8988T (cell line): ENCODE measurements at regions not wholly inside any gene's neighbourhood (a gene's known extent, or its start where the extent isn't known, plus 50 kb on each side); places are given as distances from the start of the nearest gene placed in this dataset.
"Not testable (repeated sequence)": the region's sequence is repeated elsewhere in the genome, so short reads cannot be mapped to it uniquely, and the experiment has no call there.

ENCODE experiments used
- DNase-seq: peaks from one replicate; pipeline ENCODE4 v3.0.0; 2011

GRCh38 chr13:79907527-79907926 lies 426.6 kb downstream of the NDFIP2 start:
- DNase-seq = no peak

- no peak for DNase-seq
Measured at GRCh38 chr13:79906345-79906744, 425.4 kb downstream of the NDFIP2 start.

GRCh38 chr13:79905018-79905417 lies 424.1 kb downstream of the NDFIP2 start:
- DNase-seq = no peak

GRCh38 chr13:79904581-79904980 lies 423.6 kb downstream of the NDFIP2 start:
- DNase-seq = no peak

DNA sequence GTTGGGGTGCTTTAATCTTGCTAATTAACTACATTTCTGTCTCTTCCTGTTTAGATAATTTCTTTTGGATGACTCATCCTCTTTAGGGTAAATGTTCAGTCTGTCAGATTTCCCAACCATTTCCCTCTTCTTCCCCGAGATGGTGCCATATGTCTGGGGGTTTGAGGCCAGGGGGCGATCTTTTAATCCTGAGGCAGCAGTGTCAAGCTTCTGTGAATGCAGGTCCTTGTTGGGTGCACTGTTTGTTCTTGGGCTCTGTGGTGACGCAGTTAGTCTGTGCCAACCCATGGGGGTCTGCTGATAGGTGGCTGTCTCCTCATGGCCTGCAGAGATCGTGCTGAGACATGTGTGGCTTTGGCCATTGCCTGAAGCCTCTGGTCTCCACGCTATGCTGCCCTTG lies 420.4 kb downstream of the NDFIP2 start:
- no peak for DNase-seq

GRCh38 chr13:79900356-79900755 lies 419.4 kb downstream of the NDFIP2 start:
- DNase-seq = no peak

- no peak for DNase-seq
Measured at GRCh38 chr13:79898996-79899395, 418.0 kb downstream of the NDFIP2 start.

- DNase-seq = no peak
Measured at GRCh38 chr13:79898202-79898826, 417.4 kb downstream of the NDFIP2 start.

- DNase-seq = no peak
Measured at GRCh38 chr13:79896851-79897250, 415.9 kb downstream of the NDFIP2 start.

DNA sequence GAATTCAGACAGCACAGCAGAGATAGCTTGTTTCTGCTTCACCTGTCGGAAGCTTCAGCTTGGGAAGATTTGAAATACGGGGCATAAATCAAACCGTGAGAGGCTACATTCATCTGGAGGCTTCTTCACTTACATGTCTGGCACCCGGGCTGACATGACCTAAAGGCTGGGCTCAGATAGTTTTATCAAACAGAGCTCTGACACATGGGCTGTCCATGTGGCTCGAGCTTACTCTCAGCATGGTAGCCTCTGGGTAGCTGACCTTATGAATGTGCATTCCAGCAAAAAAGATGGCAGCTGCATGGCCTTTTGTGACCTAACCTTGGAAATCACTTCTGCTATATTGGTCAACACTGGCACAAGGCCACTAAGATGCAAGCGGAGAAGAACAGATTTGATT lies 414.5 kb downstream of the NDFIP2 start:
- DNase-seq = no peak

GRCh38 chr13:79887278-79887677 lies 406.3 kb downstream of the NDFIP2 start:
- DNase-seq = not testable (repeated sequence)

DNA sequence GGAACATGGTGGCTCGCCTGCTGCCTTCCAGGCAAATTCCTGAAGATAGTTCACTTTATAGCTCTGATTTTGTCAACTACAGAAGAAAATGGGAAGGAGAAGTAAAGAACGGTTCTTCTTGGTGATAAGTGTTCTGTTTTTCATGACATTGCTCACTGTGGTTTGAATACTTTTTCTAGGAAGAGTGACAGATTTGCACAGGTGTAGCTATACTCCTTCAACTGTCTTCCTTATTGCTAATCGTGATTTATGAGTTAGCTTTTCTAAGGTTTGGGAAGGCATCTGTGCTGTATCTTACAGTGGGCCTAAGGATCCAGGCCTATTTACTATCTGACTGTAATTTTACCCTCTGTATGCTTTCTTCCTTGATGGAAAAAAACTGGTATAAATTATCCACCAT lies 405.6 kb downstream of the NDFIP2 start:
- no peak for DNase-seq

GRCh38 chr13:79884890-79885289 lies 403.9 kb downstream of the NDFIP2 start:
- DNase-seq = no peak

DNA sequence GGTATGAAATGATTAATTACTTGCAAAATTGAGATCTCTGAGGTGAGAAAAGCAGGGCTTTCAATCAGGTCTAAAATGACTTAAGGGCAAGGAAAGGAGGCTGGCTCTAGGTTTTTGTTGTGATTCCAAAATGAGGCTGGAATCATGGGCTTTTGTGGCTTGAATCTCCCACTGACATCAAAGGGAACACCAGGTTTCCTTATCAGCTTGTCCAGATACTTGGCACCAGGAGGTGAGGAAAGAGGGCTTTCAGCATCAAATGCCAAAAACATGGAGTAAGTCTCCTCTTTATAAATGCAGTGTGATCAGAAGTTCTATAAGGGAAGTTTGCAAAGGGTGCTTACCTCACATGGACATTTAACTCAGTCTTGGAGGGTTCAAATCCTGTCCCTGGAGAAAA lies 402.3 kb downstream of the NDFIP2 start:
- no peak for DNase-seq

DNA sequence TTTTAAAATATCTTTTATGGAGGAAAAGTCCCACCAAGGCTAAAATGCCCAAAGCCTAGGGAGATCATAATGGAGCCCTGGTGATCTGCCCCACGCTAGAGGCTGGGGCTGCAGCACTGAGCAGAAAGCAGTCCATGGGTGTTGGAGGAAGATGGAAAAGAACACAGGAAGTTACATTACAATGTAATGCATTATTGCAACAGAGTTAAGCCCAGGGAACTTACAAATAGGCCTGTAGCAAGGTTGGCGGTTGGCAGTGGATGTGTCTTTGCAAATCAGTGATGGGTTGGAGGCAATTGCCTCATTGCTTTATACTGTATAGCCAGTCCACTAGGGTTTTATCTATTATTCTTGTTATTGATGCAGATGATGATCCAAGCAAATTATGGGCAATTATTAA lies 399.9 kb downstream of the NDFIP2 start:
- DNase-seq = no peak

DNA sequence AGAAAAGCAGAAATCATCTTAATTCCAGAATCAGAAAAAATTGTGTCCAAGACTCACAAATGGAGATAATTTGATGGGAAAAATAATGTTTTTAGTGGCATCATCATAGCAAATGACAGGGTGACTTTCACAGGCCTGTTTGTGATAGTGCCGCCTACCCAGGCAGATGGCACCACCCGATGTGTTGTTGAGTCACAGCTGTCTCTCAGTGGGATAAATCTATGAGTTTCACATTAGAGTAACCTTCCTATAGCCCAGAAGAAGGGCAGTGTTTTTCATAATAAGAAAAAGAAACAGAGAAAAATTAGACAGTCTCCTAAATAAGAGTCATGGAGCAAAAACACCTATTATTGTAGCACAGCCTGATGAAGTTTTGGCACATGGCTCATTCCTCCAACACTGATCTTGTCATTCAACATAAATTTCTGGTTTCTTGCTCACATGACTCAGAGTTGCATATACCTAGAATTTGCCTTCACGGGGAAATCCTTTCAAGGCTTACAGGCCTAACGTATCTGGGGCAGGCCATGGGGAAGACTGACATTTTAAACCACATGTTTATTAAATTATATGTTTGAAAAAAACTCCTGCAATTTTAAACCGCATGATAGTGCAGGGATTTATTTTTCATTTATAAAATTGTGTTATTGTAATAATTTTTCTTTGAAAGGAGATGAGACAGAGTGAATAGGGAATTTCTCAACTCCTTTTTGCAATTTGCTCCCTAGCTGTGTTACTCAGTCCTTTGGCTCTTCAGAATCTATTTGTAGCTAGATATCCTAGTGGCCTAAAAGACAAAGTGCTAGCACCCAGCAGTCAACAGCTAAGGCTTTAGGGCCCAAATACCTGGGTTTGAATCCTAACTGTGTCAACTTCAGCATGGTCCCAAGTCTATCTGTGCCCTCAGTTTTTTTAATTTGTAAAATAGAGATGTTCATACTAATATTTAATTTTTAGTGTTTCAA lies 393.7 kb downstream of the NDFIP2 start:
- DNase-seq = no peak

- no peak for DNase-seq
Measured at GRCh38 chr13:79871594-79871993, 390.6 kb downstream of the NDFIP2 start.

DNA sequence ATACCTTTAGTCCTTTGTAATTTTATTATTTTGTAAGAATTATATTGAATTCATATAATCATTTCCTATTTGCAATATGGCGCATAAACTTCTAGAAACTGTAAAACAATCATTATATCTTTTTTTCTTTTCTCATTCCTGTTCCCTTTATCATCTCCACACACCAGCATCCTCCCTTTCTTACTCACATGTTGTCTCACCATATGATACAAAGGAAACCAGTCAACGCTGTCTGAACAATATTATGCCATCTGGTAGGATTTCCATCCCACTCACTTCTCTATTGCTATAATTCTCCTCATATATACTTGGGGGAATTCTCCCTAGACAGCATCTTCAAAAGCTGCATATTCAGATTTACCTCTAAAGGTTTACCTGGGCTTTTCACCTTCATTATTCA lies 389.8 kb downstream of the NDFIP2 start:
- no peak for DNase-seq

GRCh38 chr13:79870123-79870522 lies 389.2 kb downstream of the NDFIP2 start:
- no peak for DNase-seq

DNA sequence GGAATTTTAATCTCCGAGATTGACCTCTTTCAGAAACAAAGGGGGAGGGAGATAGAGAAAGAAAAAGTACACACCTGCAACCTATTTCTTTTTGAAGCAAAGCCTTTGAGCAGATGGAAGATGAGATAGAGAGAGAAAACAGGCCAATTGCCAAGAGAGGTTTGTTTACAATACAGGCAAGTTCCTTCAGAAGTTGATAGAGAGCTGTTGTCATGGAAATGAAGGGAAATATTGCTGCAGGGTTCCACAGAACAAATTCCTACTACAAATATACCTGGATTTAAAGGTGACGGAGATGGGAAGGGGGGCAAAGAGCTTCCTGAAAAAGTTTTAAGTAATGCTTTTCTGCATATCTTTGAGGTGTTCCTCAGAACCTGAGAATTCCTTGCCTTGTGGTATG lies 388.4 kb downstream of the NDFIP2 start:
- DNase-seq = no peak

DNA sequence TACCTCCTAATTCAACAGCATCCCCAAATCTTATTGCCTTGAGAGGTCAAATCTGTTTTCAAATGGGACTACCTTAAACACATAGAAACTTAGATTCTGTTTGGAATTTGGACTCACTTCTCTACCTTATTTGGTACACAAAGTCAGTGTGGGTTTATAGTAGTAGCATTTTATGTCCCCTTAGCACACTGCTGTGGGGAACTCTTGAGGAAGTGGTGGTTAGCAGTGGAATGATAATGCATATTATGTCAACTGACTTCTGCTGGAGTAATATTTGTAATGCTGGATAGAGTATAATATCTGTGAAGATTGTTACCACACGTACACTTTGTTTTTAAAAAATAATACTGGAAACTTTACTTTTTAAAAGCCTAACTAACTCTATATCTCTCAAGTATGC lies 386.3 kb downstream of the NDFIP2 start:
- no peak for DNase-seq

- no peak for DNase-seq
Measured at GRCh38 chr13:79866436-79866835, 385.5 kb downstream of the NDFIP2 start.

GRCh38 chr13:79862515-79862914 lies 381.6 kb downstream of the NDFIP2 start:
- DNase-seq = no peak

DNA sequence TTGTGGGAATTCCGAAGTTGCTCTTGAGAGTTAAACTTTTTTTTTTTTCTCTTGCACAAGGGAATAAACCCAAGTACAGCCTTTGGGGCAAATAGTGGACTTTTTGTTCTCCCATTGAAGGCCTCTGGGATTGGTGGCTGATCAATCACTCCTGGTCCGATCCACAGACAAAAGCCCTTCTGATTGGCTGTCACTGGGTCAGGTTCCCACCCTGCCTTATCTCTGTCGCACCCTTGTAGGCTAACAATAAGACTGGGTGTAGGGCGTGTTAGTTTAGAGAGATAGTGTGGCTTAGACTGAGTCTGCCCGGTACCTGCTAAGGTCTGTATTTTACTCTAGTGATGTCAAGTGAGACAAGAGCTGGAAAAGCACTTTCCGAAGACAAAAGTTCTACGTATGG lies 380.8 kb downstream of the NDFIP2 start:
- no peak for DNase-seq
